NCI-H526 treated with DMSO at 0.1 percent for 48 hours (cell line): ENCODE measurements at regions not wholly inside any gene's neighbourhood (a gene's known extent, or its start where the extent isn't known, plus 50 kb on each side); places are given as distances from the start of the nearest gene placed in this dataset.
"Not testable (repeated sequence)": the region's sequence is repeated elsewhere in the genome, so short reads cannot be mapped to it uniquely, and the experiment has no call there.

ENCODE experiments used
- DNase-seq: peaks from one replicate; lab custom pipeline; 2025; lab: John Stamatoyannopoulos, UW

- no peak for DNase-seq
Measured at GRCh38 chr10:126722726-126723125, 52.2 kb upstream of the C10orf90 start.

GRCh38 chr10:126723226-126723625, 52.7 kb upstream of the C10orf90 start:
- no peak for DNase-seq

- DNase-seq = no peak
Measured at GRCh38 chr10:126729314-126729870, 58.9 kb upstream of the C10orf90 start.

- DNase-seq = no peak
Measured at GRCh38 chr10:126730856-126731609, 60.5 kb upstream of the C10orf90 start.

GRCh38 chr10:126731610-126731990, 61.1 kb upstream of the C10orf90 start:
- DNase-seq = no peak

- DNase-seq = no peak
Measured at GRCh38 chr10:126732308-126732707, 61.8 kb upstream of the C10orf90 start.

GRCh38 chr10:126732868-126733267, 62.4 kb upstream of the C10orf90 start:
- no peak for DNase-seq

- DNase-seq = no peak
Measured at GRCh38 chr10:126734015-126734414, 63.5 kb upstream of the C10orf90 start.

GRCh38 chr10:126734967-126735366, 64.5 kb upstream of the C10orf90 start:
- DNase-seq = no peak

GRCh38 chr10:126736142-126736541, 65.6 kb upstream of the C10orf90 start:
- DNase-seq = no peak

GRCh38 chr10:126736727-126737126, 66.2 kb upstream of the C10orf90 start:
- DNase-seq = no peak

GRCh38 chr10:126738001-126738400, 67.5 kb upstream of the C10orf90 start:
- DNase-seq = no peak

- no peak for DNase-seq
Measured at GRCh38 chr10:126744571-126744970, 74.1 kb upstream of the C10orf90 start.

- DNase-seq = peak; percentile 4
Measured at GRCh38 chr10:126749015-126749655, 78.6 kb upstream of the C10orf90 start.

- no peak for DNase-seq
Measured at GRCh38 chr10:126754966-126755365, 84.5 kb upstream of the C10orf90 start.

GRCh38 chr10:126758867-126759266, 88.4 kb upstream of the C10orf90 start:
- no peak for DNase-seq

- DNase-seq = no peak
Measured at GRCh38 chr10:126759531-126759930, 89.0 kb upstream of the C10orf90 start.

- not testable (repeated sequence) for DNase-seq
Measured at GRCh38 chr10:126766646-126767045, 96.2 kb upstream of the C10orf90 start.

- no peak for DNase-seq
Measured at GRCh38 chr10:126770809-126771208, 100.3 kb upstream of the C10orf90 start.

GRCh38 chr10:126776168-126776567, 105.7 kb upstream of the C10orf90 start:
- no peak for DNase-seq

GRCh38 chr10:126777714-126778113, 107.2 kb upstream of the C10orf90 start:
- DNase-seq = no peak

- no peak for DNase-seq
Measured at GRCh38 chr10:126781450-126782216, 111.1 kb upstream of the C10orf90 start.
